Right atrium auricular region (tissue), 2 donors: ENCODE measurements at regions not wholly inside any gene's neighbourhood (a gene's known extent, or its start where the extent isn't known, plus 50 kb on each side); places are given as distances from the start of the nearest gene placed in this dataset.

ENCODE experiments used
- DNase-seq: peaks from one replicate; pipeline ENCODE4 v3.0.0-alpha.2; 2019; ENCODE audit warnings: low spot score
- H3K27ac ChIP-seq, 2 donors: fragments of 200-600 bp; sonication (generic); 1 replicate in 1 of 2; 2 replicates in 1 of 2; pipeline ENCODE4 v1.5.1; 2016 to 2019
- H3K27me3 ChIP-seq, 2 donors: fragments of 200-600 bp; sonication (generic); one replicate each; pipeline versions ENCODE4 v1.5.1 to v1.6.0; 2017 to 2019
- H3K36me3 ChIP-seq: fragments of 200-600 bp; sonication (generic); one replicate; pipeline ENCODE4 v1.5.1; 2016
- H3K4me1 ChIP-seq, 2 donors: fragments of 200-600 bp; sonication (generic); one replicate each; pipeline versions ENCODE4 v1.5.1 to v1.6.0; 2017 to 2019
- H3K4me3 ChIP-seq, 2 donors: fragments of 200-600 bp; sonication (generic); 1 replicate in 1 of 2; 2 replicates in 1 of 2; pipeline ENCODE4 v1.5.1; 2017 to 2019; ENCODE audit warnings: mild to moderate bottlenecking in 1 of 2, moderate library complexity in 1 of 2
- H3K9me3 ChIP-seq, 2 donors: fragments of 200-600 bp; sonication (generic); one replicate each; pipeline ENCODE4 v1.5.1; 2019
- TF ChIP-seq, protein P1 (sequence below), 2 donors: fragments of 200-600 bp; sonication (generic); IDR thresholded peaks; one replicate each; pipeline ENCODE4 v1.5.1; 2019; ENCODE audit warnings: antibody characterized with exemption in 2 of 2

DNA sequence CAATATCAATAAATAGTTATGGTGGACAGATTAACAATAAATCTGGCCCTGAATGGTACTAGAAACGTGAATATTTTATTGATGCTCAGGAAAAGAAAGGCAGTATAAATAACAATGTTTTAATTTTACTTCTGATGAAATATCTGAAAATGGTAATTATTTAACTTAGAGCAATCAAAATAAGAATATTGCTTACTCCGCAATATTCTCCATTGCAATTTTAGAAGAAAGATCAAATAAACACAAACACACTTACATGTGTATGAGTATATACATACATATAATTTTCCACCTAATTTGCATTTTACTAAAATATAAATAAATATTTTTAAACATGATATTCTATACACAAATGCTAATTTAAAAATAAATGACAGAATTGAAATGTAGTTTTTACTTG is 1130.5 kb downstream of the NCAM2 start:
- TF ChIP-seq, protein P1, sequence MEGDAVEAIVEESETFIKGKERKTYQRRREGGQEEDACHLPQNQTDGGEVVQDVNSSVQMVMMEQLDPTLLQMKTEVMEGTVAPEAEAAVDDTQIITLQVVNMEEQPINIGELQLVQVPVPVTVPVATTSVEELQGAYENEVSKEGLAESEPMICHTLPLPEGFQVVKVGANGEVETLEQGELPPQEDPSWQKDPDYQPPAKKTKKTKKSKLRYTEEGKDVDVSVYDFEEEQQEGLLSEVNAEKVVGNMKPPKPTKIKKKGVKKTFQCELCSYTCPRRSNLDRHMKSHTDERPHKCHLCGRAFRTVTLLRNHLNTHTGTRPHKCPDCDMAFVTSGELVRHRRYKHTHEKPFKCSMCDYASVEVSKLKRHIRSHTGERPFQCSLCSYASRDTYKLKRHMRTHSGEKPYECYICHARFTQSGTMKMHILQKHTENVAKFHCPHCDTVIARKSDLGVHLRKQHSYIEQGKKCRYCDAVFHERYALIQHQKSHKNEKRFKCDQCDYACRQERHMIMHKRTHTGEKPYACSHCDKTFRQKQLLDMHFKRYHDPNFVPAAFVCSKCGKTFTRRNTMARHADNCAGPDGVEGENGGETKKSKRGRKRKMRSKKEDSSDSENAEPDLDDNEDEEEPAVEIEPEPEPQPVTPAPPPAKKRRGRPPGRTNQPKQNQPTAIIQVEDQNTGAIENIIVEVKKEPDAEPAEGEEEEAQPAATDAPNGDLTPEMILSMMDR (IDR thresholded peaks at IDR 0.05), result no peak
- Histone ChIP-seq H3K9me3 (no peaks in the 10 kb centered on the region), H3K27ac (no peak overlapping the region), H3K27me3 (no peaks in the 10 kb centered on the region), H3K4me3 (no peak overlapping the region), H3K4me1 (no peaks in the 10 kb centered on the region), H3K36me3 (no peaks in the 10 kb centered on the region)
- no peak for DNase-seq

DNA sequence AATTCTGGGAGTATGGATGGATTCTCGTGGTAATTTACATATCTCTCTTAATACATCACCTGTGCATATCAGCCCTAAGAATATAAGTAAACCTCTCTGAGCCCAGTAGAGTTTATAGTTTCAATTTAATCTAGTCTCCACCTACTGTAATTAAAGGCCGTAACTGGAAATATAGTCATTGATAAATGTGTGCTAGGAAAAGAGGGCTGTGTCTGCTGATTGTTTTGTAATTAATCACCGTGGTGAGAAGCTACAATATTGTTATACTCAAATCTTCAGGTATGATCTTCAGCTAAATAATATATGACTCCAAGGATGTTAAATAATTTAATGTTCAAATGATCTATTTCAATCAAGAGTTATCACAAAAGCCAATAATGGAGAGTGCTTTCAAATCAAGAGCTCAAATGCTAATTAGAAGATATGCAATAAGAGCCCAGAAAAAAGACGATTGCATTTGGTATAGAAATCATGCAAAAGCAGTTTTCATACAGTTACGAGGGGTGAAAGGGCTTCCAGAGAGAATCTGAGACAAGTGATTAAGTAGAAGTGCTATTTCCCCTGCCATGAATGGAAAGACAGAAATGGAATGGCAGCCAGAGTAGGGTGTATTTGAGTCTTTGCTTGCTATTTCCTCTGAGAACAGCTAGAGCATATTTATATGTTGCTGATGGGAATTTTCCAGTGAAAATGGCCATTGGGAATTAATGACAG is 1134.3 kb downstream of the NCAM2 start:
- H3K27me3 ChIP-seq, result no peaks in the 10 kb centered on the region
- TF ChIP-seq, protein P1 (IDR thresholded peaks at IDR 0.05), result no peak
- no peak overlapping the region for H3K27ac ChIP-seq
- H3K4me1 ChIP-seq, result no peaks in the 10 kb centered on the region
- H3K4me3 ChIP-seq, result no peak overlapping the region
- DNase-seq, result no peak
- H3K36me3 ChIP-seq, result no peaks in the 10 kb centered on the region
- H3K9me3 ChIP-seq, result no peaks in the 10 kb centered on the region

DNA sequence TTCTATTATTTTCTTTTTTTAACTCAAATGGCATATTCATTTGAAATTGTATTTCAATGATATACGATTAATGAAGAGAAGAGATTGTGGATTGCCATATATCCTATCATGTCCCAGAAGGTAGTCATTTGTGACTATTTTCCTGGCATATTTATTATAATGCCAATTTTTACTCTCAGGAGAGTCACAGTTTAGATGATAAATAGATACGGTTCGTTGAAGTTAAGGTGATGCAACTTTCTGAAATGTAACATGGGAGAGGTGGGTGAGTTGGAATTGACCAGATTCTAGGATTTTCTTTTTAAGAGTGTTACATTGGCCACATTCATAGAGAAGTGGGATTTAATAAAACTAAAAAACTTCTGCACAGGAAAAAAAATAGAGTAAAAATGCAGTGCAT is 1138.5 kb downstream of the NCAM2 start:
- TF ChIP-seq, protein P1 (IDR thresholded peaks at IDR 0.05), result no peak
- H3K27ac ChIP-seq, result no peak overlapping the region

DNA sequence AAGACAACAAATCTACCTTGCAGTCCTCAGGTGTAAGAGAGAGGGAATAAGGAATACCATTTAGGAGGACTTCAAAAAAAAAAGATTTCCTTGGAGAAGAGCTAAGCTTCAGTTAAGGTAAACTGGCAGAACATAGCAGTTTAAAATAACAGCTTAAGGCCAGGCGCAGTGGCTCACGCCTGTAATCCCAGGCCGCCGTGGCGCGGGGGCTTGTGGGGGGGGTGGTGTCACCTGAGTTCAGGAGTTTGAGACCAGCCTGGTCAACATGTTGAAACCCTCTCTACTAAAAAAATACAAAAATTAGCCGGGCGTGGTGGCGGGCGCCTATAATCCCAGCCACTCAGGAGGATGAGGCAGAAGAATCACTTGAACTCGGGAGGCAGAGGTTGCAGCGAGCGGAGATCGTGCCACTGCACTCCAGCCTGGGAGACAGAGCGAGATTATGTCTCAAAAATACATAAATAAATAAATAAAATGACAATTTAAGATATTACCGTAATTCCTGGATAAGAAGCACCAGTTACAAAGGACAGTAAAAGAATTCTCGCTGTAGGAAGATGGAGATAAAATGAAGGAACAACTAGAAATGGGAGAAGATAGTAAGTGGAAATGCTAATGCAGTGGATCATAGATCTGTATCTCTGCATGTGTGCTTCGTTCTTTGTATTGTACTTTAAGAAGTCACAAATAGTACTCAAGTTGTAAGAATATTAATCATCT is 1140.2 kb downstream of the NCAM2 start:
- TF ChIP-seq, protein P1 (IDR thresholded peaks at IDR 0.05), result no peak
- Histone ChIP-seq H3K9me3 (no peaks in the 10 kb centered on the region), H3K4me3 (no peak overlapping the region), H3K27ac (no peak overlapping the region), H3K27me3 (no peaks in the 10 kb centered on the region), H3K4me1 (no peaks in the 10 kb centered on the region), H3K36me3 (no peaks in the 10 kb centered on the region)
- DNase-seq, result no peak

More for the DNA sequence above, 1138.5 kb downstream of the NCAM2 start:
- Histone ChIP-seq H3K4me3 (no peak overlapping the region), H3K27me3 (no peaks in the 10 kb centered on the region), H3K4me1 (no peaks in the 10 kb centered on the region), H3K9me3 (no peaks in the 10 kb centered on the region), H3K36me3 (no peaks in the 10 kb centered on the region)
- DNase-seq, result no peak

DNA sequence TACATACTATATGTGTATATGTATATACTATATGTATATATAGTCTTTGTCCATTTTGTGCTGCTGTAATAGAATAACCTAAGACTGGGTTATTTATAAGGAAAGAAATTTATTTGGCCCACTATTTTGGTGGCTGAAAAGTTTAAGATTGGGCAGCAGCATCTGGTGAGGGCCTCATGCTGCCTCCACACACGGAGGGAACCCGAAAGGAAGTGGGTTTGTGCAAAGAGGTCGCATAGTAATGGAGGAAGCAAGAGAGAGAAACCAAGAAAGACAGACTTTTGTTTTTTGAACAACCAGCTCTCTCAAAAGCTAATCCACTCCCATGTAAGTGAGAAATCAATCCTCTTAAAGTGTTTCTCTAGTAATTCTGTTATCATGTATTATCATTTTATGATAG is 1147.3 kb downstream of the NCAM2 start:
- Histone ChIP-seq H3K27me3 (no peaks in the 10 kb centered on the region), H3K36me3 (no peaks in the 10 kb centered on the region), H3K9me3 (peaks cover 0 to 13% of the 10 kb centered on the region in 2 donors), H3K4me3 (no peak overlapping the region), H3K27ac (no peak overlapping the region), H3K4me1 (no peaks in the 10 kb centered on the region)
- TF ChIP-seq, protein P1 (IDR thresholded peaks at IDR 0.05), result no peak
- DNase-seq, result no peak
